ENCODE measurements at regions not wholly inside any gene's neighbourhood (a gene's known extent, or its start where the extent isn't known, plus 50 kb on each side); places are given as distances from the start of the nearest gene placed in this dataset.
"Not testable (repeated sequence)": the region's sequence is repeated elsewhere in the genome, so short reads cannot be mapped to it uniquely, and the experiment has no call there.

- DNase-seq: not testable (repeated sequence)
Measured at GRCh38 chr14:104420523-104420922, 159.0 kb upstream of the C14orf180 start.

- DNase-seq: no peak
Measured at GRCh38 chr14:104420990-104421389, 158.6 kb upstream of the C14orf180 start.

DNA sequence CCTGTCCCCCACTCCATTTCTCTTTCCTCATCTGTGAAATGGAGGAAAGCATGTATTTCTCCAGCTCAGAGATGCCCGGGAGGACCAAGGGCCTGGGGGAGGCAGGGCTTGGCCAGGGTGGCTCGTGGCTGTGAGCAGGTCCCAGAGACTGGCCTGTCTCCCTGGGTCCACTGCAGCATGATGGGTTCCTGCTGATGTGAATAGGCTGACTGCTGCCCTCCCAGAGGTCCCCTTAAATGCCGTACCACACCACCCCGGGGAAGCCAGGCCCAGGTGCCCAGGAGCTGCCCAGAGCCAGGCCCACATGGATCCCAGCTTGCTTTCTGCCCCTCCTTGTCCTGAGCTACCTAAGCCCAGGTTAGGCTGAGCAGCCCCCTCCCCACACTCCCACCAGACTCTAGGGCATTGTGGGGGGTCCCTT lies 158.2 kb upstream of the C14orf180 start:
- DNase-seq: no peak

GRCh38 chr14:104421892-104422828 lies 157.4 kb upstream of the C14orf180 start:
- no peak for DNase-seq

GRCh38 chr14:104422837-104423681 lies 156.5 kb upstream of the C14orf180 start:
- DNase-seq: no peak

DNA sequence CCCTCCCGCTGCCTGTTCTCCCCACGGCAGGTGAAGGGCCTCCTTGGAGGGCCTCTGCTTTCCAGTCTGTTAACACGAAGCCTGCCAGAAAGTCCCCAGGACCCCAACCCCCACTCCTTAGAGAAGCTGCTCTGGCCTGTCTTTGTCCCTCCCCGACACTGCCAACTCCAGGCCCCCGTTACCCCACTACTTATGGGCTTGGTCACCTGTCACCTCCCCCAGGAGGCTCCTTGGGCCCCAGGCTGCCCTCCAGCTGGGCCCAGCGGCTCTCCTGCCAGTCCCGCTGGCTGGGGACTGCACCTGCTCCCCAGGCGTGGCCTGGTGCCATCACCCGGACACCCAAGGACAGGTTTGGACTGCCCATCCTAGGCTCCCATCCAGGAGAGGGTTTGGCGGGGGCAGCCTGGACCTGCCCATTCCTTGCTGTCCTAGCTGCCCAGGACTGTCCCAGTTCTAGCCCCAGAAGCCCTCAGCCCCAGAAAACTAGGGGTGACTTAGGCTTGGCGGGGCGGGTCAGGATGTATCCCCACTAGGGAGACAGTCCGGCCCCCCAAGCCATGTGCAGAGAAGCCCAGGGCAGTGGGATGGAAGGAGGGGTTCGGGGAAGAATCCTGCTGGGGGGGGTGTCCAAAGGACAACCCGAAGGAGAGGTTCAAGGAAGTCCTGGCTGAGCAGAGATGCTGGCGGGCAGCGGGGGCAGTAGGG lies 155.7 kb upstream of the C14orf180 start:
- no peak for DNase-seq

- DNase-seq: no peak
Measured at GRCh38 chr14:104424406-104425072, 155.0 kb upstream of the C14orf180 start.

DNA sequence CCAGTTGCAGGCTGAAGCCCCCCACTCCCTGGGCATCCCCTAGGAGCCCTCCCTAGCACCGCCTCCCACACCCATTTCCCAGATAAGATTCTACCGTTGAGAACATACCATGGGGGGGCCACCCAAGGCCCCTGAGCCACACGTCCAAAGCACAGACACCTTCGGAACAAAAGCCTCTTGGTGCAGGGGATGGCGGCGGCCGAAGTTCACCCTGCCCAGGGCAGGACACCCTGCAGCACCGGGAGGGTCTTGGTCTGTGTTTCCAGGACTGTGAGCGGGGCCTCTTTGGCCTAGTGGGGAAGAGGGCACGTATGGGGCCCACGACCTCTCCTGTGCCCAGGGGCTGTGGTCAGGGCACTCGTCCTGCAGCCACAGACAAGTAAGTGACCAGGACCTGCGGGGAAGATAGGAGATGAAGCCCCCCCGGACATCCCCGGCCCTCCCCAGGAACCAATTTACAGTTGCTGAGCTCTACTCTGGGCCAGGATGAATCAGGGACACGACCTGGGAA lies 154.3 kb upstream of the C14orf180 start:
- DNase-seq: no peak

DNA sequence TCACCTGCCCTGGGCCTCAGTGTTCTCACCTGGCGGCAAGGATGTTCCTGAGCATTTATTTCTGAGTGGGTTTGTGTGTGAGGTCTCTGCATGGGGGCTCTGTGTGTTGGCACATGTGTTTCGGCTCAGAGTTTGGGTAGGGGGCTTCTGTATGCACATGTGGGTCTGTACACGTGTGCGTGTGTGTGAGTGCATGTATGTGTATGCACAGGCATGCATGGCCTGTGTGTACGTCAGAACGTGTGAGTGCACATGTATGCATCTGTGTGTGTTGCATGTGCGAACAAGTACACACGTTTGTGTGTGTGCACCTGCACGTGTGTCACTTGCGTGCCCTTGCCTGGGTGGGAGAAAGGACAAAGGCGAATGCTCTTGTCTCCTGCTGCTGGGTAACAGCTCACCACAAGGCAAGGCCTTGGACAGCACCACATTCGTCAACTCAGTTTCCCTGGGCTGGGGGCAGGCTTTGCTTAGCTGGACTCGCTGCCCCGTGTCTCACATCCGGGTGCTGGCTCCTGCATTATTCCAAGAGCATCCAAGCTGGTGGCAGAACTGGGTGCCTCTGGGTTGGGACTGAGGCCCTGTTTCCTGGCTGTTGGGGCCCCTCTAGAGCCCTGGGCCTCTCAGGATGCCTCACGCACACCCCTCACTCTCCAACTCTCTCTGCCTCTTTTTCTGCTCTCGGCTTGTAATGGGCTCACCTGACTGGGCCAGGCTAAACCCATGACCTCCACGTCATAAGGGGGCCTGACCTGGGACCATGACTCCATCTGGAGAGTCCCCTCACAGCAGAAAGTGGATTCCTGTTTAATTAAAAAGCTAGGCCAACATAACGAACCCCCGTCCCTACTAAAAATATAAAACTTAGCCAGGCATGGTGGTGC lies 153.6 kb upstream of the C14orf180 start:
- no peak for DNase-seq

- no peak for DNase-seq
Measured at GRCh38 chr14:104427131-104427851, 152.3 kb upstream of the C14orf180 start.

- DNase-seq: no peak
Measured at GRCh38 chr14:104428333-104428851, 151.2 kb upstream of the C14orf180 start.

DNA sequence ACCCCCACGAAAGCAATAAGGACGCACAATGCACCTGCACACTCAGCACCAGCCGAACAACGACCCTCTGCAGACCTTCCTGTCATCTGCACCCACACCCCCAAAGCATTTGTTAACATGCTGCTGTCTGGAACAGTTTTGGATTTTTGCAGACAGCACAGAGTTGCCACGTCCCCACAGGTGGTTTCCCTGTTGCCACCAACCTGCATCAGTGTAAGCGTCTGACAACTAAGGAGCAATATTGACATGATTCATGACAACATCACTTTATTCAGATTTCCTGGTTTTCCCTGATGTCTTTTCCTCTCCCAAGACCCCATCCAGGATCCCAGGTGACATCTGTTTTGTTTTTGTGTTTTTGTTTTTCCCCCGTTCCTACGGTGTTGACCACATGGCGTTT lies 150.7 kb upstream of the C14orf180 start:
- DNase-seq: no peak

GRCh38 chr14:104429291-104429861 lies 150.2 kb upstream of the C14orf180 start:
- no peak for DNase-seq

- no peak for DNase-seq
Measured at GRCh38 chr14:104431351-104431928, 148.1 kb upstream of the C14orf180 start.

- no peak for DNase-seq
Measured at GRCh38 chr14:104431929-104432541, 147.5 kb upstream of the C14orf180 start.

DNA sequence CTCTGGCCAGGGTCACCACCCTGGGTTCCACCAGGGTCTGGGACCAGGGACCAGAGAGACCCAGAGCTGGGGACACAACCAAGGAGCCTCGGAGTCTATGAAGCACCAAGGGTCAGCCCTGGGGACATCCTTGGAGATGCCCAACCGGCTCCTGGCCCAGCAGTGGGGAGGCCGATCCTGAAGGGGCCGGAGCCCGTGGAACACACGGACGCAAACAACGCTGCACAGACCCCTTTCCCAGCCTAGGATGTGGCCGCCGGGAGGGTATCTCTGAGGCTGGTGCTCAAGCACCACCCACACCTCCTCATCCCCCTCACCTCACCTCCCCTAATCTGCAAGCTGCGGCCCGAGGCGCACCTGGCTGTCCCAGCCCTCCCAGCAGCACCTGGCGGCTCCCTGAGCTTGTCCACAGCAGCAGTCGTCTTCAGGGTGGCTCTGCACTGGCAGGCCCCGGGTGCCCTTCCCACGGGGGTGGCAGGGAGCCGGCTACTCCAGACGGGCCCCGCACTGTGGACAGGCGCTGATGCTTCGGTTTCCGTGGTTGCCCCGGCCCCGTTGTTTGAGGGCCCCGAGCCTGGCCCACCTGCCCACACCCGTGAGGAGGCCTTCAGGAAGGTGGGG lies 146.8 kb upstream of the C14orf180 start:
- no peak for DNase-seq

DNA sequence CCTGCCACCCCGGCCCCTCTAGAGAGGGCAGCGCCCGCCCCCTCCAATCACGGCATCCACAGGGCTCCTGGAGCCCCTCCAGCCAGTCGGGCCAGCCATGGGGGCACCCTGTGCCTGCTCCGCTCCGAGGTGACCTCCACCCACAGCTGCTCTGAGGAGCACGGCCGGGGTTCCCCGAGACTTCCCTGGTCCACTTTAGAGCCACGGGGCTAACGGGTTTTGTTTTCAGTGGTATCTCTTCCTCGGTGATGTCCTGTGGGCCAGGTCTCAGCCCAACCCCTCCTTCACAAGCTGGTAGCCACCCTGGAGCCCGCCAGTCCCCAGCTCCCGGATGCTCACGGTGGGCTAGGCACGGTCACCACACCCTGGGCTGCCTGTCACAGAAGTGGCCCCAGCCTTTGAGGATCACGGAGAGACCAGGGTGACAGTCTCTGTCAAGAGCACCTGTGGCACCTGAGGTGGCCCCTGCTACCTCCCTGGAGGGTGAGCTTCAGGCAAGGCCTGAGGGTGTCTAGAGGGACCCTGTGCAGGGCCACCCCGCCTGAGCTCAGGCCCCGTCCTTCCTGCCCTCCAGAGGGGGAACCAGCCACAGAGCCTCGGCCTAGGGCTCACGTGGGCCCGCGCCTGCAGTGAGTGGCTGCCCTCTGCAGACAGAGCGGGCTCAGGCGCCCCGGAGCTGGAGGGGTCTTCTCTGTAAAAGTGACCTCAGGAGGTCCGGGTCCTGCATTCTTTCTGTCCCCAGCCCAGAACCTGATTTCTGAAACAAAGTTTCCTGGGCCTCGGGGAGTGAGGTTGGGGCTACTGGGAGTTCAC lies 146.0 kb upstream of the C14orf180 start:
- no peak for DNase-seq
